ENCODE measurements at regions not wholly inside any gene's neighbourhood (a gene's known extent, or its start where the extent isn't known, plus 50 kb on each side); places are given as distances from the start of the nearest gene placed in this dataset.
"Not testable (repeated sequence)": the region's sequence is repeated elsewhere in the genome, so short reads cannot be mapped to it uniquely, and the experiment has no call there.

GRCh38 chr12:61251076-61251475 is 1009.1 kb upstream of the USP15 start:
- Mint-ChIP-seq H3K4me1 (ENCODE audit: low read depth) (no peaks in the 10 kb centered on the region), H3K27ac (no peak overlapping the region), H3K4me3 (no peak overlapping the region), H3K36me3 (ENCODE audit: low read depth) (no peaks in the 10 kb centered on the region), H3K9me3 (peaks cover 41% of the 10 kb centered on the region), H3K27me3 (no peaks in the 10 kb centered on the region)
- intact Hi-C loops (cut with micrococcal nuclease): no loop called here

GRCh38 chr12:61254225-61254624 is 1006.0 kb upstream of the USP15 start:
- no peaks in the 10 kb centered on the region for H3K36me3 Mint-ChIP-seq (ENCODE audit: low read depth)
- no peaks in the 10 kb centered on the region for H3K4me1 Mint-ChIP-seq (ENCODE audit: low read depth)
- no peak overlapping the region for H3K4me3 Mint-ChIP-seq
- no peaks in the 10 kb centered on the region for H3K27me3 Mint-ChIP-seq
- peaks cover 26% of the 10 kb centered on the region for H3K9me3 Mint-ChIP-seq
- intact Hi-C loops (cut with micrococcal nuclease): no loop called here
- H3K27ac Mint-ChIP-seq: no peak overlapping the region

- H3K4me1 Mint-ChIP-seq (ENCODE audit: low read depth); H3K36me3 Mint-ChIP-seq (ENCODE audit: low read depth); H3K4me3 Mint-ChIP-seq; H3K27me3 Mint-ChIP-seq; intact Hi-C loops (cut with micrococcal nuclease); H3K27ac Mint-ChIP-seq: not testable (repeated sequence)
- peaks cover 56% of the 10 kb centered on the region for H3K9me3 Mint-ChIP-seq
Measured at GRCh38 chr12:61264294-61264693, 995.9 kb upstream of the USP15 start.

- Mint-ChIP-seq H3K27ac (no peak overlapping the region), H3K4me1 (ENCODE audit: low read depth) (no peaks in the 10 kb centered on the region), H3K27me3 (no peaks in the 10 kb centered on the region), H3K36me3 (ENCODE audit: low read depth) (no peaks in the 10 kb centered on the region), H3K4me3 (no peak overlapping the region), H3K9me3 (peaks cover 62% of the 10 kb centered on the region)
- intact Hi-C loops (cut with micrococcal nuclease): no loop called here
Measured at GRCh38 chr12:61267474-61267873, 992.7 kb upstream of the USP15 start.

- Mint-ChIP-seq H3K4me3 (no peak overlapping the region), H3K36me3 (ENCODE audit: low read depth) (no peaks in the 10 kb centered on the region), H3K4me1 (ENCODE audit: low read depth) (no peaks in the 10 kb centered on the region), H3K27ac (no peak overlapping the region), H3K9me3 (peaks cover 21% of the 10 kb centered on the region), H3K27me3 (no peaks in the 10 kb centered on the region)
- intact Hi-C loops (cut with micrococcal nuclease): no loop called here
Measured at GRCh38 chr12:61272441-61272840, 987.8 kb upstream of the USP15 start.

GRCh38 chr12:61282790-61283575 is 977.2 kb upstream of the USP15 start:
- Mint-ChIP-seq H3K36me3 (ENCODE audit: low read depth) (no peaks in the 10 kb centered on the region), H3K27me3 (no peaks in the 10 kb centered on the region), H3K4me1 (ENCODE audit: low read depth) (no peaks in the 10 kb centered on the region), H3K9me3 (peaks cover 58% of the 10 kb centered on the region), H3K4me3 (no peak overlapping the region), H3K27ac (no peak overlapping the region)
- intact Hi-C loops (cut with micrococcal nuclease): no loop called here

- Mint-ChIP-seq H3K36me3 (ENCODE audit: low read depth) (no peaks in the 10 kb centered on the region), H3K4me3 (no peak overlapping the region), H3K27ac (no peak overlapping the region), H3K27me3 (no peaks in the 10 kb centered on the region), H3K4me1 (ENCODE audit: low read depth) (no peaks in the 10 kb centered on the region), H3K9me3 (peaks cover 63% of the 10 kb centered on the region)
- intact Hi-C loops (cut with micrococcal nuclease): no loop called here
Measured at GRCh38 chr12:61290473-61290872, 969.7 kb upstream of the USP15 start.

- H3K4me1 Mint-ChIP-seq (ENCODE audit: low read depth): no peaks in the 10 kb centered on the region
- H3K36me3 Mint-ChIP-seq (ENCODE audit: low read depth): no peaks in the 10 kb centered on the region
- no peak overlapping the region for H3K4me3 Mint-ChIP-seq
- intact Hi-C loops (cut with micrococcal nuclease): no loop called here
- peaks cover 60% of the 10 kb centered on the region for H3K9me3 Mint-ChIP-seq
- H3K27me3 Mint-ChIP-seq: no peaks in the 10 kb centered on the region
- no peak overlapping the region for H3K27ac Mint-ChIP-seq
Measured at GRCh38 chr12:61291647-61292046, 968.6 kb upstream of the USP15 start.

GRCh38 chr12:61294011-61294410 is 966.2 kb upstream of the USP15 start:
- H3K27ac Mint-ChIP-seq; H3K4me1 Mint-ChIP-seq (ENCODE audit: low read depth); H3K36me3 Mint-ChIP-seq (ENCODE audit: low read depth); H3K27me3 Mint-ChIP-seq; H3K4me3 Mint-ChIP-seq; intact Hi-C loops (cut with micrococcal nuclease): not testable (repeated sequence)
- H3K9me3 Mint-ChIP-seq: peaks cover 49% of the 10 kb centered on the region

GRCh38 chr12:61301817-61302216 is 958.4 kb upstream of the USP15 start:
- intact Hi-C loops (cut with micrococcal nuclease): no loop called here
- H3K27ac Mint-ChIP-seq: no peak overlapping the region
- H3K36me3 Mint-ChIP-seq (ENCODE audit: low read depth): no peaks in the 10 kb centered on the region
- H3K27me3 Mint-ChIP-seq: no peaks in the 10 kb centered on the region
- no peaks in the 10 kb centered on the region for H3K4me1 Mint-ChIP-seq (ENCODE audit: low read depth)
- H3K4me3 Mint-ChIP-seq: no peak overlapping the region
- peaks cover 24% of the 10 kb centered on the region for H3K9me3 Mint-ChIP-seq

GRCh38 chr12:61302282-61302681 is 957.9 kb upstream of the USP15 start:
- intact Hi-C loops (cut with micrococcal nuclease): no loop called here
- Mint-ChIP-seq H3K27ac (no peak overlapping the region), H3K27me3 (no peaks in the 10 kb centered on the region), H3K36me3 (ENCODE audit: low read depth) (no peaks in the 10 kb centered on the region), H3K9me3 (peaks cover 24% of the 10 kb centered on the region), H3K4me1 (ENCODE audit: low read depth) (no peaks in the 10 kb centered on the region), H3K4me3 (no peak overlapping the region)

GRCh38 chr12:61308220-61308619 is 952.0 kb upstream of the USP15 start:
- intact Hi-C loops (cut with micrococcal nuclease): no loop called here
- H3K4me3 Mint-ChIP-seq: no peak overlapping the region
- H3K27me3 Mint-ChIP-seq: no peaks in the 10 kb centered on the region
- peaks cover 50% of the 10 kb centered on the region for H3K9me3 Mint-ChIP-seq
- H3K27ac Mint-ChIP-seq: no peak overlapping the region
- H3K36me3 Mint-ChIP-seq (ENCODE audit: low read depth): no peaks in the 10 kb centered on the region
- H3K4me1 Mint-ChIP-seq (ENCODE audit: low read depth): no peaks in the 10 kb centered on the region

GRCh38 chr12:61311413-61311812 is 948.8 kb upstream of the USP15 start:
- intact Hi-C loops (cut with micrococcal nuclease): no loop called here
- no peaks in the 10 kb centered on the region for H3K4me1 Mint-ChIP-seq (ENCODE audit: low read depth)
- H3K36me3 Mint-ChIP-seq (ENCODE audit: low read depth): no peaks in the 10 kb centered on the region
- H3K27me3 Mint-ChIP-seq: no peaks in the 10 kb centered on the region
- H3K4me3 Mint-ChIP-seq: no peak overlapping the region
- peaks cover 41% of the 10 kb centered on the region for H3K9me3 Mint-ChIP-seq
- H3K27ac Mint-ChIP-seq: no peak overlapping the region

GRCh38 chr12:61348871-61349270 is 911.3 kb upstream of the USP15 start:
- Mint-ChIP-seq H3K4me1 (ENCODE audit: low read depth) (no peaks in the 10 kb centered on the region), H3K27me3 (no peaks in the 10 kb centered on the region), H3K4me3 (no peak overlapping the region), H3K9me3 (peaks cover 17% of the 10 kb centered on the region), H3K27ac (no peak overlapping the region), H3K36me3 (ENCODE audit: low read depth) (no peaks in the 10 kb centered on the region)
- intact Hi-C loops (cut with micrococcal nuclease): no loop called here

GRCh38 chr12:61355105-61355504 is 905.1 kb upstream of the USP15 start:
- no peaks in the 10 kb centered on the region for H3K4me1 Mint-ChIP-seq (ENCODE audit: low read depth)
- no peak overlapping the region for H3K4me3 Mint-ChIP-seq

More at GRCh38 chr12:61355105-61355504, 905.1 kb upstream of the USP15 start:
- Mint-ChIP-seq H3K27me3 (no peaks in the 10 kb centered on the region), H3K36me3 (ENCODE audit: low read depth) (no peaks in the 10 kb centered on the region), H3K27ac (no peak overlapping the region), H3K9me3 (peaks cover 28% of the 10 kb centered on the region)
- intact Hi-C loops (cut with micrococcal nuclease): no loop called here
